Astrocyte of the hippocampus (primary cell): ENCODE measurements at regions not wholly inside any gene's neighbourhood (a gene's known extent, or its start where the extent isn't known, plus 50 kb on each side); places are given as distances from the start of the nearest gene placed in this dataset.

Experiments
- DNase-seq: peaks from one replicate; pipeline ENCODE4 v3.0.0; 2011; ENCODE audit warnings: low read depth, low spot score

DNA sequence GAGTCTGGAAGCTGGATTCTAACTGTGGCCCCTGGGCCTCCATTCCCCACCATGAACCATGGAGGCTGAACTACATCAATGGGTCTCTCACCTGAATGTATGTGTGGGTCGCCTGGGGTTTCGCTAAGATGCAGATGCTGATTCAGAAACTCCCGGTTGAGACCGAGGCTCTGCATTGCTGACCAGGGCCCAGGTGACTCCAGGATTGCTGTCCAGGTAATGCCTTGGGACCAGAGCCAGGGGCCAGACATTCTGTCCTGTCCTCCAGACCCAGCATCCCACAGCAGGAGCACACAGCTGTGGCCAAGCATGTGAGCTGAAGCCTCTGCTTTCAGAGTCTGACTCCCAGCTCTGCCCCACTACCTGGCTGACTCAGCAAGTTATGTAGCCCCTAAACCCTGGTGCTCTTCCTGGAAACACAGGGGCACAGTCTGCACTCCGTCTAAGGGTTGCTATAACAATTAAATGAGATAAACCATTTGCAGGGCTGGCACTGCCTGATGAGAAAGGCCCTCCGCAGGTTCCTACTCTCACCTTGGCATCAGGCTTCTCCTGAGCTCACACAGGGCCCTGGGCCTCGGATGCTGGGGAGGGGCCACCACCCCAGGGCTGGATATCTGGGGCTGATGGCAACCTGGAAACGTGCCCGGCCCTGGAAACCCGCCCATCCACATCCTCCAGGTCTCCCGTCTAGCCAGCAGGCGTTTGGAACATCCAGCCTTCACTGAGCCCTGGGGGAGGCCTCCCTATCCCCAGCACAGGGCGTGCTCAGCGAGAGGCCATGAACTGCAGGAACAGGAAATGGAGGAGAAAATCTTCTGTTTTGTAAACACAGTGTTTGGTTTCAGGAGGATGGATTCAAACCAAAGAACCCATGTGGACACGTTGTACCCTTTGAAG, 175.7 kb downstream of the DLL1 start:
- DNase-seq = no peak

DNA sequence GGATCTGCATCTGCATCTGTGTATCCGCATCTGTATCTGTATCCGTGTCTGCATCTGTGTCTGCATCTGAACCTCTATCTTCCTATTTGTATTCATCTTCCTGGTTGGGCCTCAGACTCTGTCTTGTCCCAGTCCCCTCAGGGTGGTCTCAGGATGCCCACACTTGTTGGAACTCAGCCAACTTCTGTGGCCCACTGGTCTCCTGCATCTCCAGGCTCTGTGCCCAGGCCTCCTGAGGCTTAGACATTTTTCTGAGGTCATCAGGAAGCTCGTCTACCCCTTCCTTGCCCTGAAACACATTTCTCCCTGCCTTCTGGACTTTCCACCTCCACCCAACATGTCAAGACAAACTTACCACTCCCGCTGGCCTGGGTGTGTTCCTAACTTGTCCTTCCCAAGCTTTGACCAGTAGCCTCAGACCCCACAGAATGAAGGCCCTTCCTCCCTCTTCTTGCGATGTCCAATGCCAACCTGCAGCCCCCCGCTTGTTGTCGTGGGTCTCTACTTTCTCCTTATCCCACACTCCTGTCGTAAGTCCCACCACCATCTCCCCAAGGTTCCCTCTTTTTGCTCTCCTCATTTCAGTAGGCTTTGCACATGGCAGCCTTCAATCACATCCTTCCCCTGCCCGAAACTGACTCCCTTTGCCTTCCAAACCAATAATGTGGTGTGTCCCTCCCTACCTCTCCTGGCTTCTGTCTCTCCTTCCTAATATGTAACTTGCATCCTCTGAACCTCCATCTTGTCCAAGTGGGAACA, 176.5 kb downstream of the DLL1 start:
- no peak for DNase-seq

DNA sequence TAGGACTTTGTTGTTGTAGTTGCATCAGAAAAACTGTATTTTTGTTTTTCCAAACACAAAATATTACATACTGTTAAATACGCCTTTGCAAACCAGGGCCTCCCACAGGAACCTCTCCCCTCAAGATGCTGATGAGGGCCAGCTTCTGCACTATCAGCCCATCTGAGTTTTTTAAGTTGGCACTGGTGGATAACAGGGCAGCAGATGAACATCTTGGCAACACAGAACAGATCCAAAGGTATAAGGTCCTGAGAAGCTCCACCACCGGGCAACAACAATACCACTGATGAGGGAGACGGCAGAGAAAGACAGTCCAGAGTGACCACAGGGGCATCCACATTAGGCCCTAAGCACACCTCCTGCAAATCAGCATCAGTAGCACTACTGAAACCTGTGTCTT, 177.7 kb downstream of the DLL1 start:
- no peak for DNase-seq

DNA sequence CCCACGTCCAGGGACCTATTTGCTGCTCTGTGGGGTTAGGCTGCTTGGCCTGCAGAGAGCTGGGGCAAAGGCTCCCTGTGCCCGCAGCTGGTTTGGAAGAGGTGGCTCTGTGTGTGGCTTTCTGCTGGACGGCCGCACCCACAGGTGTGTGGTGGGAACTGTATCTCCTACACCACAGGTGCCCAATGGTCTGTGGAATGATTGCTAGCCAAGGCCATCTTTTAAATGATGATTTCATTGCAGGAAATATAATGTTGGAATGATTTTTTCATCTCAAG, 178.4 kb downstream of the DLL1 start:
- no peak for DNase-seq

DNA sequence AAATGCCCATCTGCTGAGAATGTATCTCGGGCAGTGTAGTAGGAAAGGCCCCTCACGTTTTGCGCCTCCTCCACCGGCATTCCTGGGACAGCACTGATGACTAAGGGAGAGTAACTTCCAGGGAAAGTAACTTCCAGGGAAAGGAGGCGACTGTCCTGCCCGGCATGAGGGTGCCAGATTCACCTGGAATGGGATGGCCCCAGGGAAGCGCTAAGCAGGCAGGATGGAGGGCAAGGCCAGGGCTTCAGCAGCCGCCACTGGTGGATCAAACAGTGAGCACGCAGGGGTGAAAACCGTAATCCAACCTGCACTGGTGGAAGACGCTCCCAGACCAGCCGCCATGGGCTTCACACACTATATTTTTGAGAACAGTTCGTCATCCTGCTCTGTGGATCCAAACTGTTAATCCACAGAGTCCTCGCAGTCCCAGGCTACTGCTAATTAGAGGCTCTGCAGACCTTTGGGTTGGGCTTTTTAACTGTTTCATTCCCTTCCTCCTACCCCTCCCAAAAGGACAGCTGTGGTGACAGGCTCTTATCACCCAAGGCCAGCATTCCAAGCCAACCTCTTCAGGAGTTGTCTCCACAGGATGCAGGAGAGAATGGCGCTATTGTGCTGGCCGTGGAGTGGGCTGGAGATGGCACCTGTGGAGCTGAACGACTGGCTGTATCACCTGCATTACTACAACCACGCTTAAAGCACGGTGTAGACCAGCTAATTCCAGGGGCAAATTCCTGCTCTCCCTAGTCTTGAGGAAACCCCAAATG, 178.9 kb downstream of the DLL1 start:
- DNase-seq = no peak

DNA sequence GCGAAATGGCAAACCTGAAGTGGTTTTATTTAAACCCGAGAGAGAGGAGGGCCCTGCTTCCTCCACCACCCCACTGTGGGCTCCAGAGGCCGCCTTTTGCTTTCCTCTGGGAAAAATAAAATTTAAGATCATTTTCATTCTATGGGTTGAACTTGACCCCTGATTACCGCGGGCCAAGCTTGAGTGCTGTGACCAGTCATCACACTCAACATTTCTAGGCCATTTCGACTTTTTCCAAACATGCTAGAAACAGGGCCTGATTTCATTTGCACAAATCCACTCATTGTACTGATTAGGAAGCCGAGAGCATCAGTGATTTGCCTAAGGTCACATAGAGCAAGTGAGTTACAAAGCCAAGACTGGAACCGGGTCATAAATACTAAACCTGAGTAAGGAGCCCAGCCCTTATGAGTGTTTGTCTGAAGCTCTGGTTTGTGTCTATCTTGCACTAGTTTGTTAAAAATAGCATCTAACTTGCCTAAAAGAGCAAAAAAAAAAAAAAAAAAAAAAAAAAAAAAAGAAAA, 179.7 kb downstream of the DLL1 start:
- no peak for DNase-seq

DNA sequence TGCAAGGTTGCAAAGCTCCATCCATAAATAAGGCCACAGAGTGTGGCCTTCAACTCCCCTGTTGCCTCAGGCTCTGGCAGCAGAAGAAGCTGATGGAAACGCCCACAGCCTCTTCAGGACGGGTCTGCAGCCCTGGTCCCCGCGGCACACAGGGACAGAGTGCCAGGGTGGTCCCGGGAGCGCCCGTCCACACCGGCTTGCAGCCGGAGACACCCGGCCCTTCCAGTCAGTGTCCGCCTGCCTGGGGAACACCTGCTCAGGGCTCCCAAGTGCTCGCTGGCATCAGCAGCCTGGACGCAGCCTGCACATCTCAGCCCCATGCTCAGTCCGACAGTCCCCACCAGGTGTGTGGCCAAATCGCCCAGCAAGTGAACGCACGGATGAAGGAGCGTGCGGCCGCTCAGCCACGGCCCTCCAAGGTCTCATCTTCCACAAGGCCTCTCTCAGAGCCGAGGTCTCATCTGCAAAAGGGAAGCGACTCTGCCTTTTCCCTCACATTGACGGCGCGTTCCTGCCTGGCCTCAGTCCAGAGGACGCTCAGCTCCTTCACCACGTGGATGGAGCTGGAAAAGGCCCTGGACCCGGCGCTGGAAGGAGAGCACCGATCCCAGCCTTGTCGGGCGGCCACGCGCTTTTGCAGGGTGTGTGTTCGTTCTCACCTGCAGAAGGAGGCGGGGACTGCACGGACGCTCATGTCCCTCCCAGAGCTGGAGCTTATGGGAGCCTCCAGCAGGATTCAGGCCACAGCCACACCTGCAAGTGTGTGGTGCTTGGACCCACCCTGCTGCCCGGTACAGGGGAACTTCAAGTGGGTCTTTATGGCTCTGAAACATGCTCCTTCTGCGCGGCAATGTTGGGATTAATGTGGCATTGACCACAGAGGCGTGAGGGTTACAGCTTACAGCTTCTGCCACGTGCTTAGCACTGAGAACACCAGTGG, 180.4 kb downstream of the DLL1 start:
- no peak for DNase-seq

DNA sequence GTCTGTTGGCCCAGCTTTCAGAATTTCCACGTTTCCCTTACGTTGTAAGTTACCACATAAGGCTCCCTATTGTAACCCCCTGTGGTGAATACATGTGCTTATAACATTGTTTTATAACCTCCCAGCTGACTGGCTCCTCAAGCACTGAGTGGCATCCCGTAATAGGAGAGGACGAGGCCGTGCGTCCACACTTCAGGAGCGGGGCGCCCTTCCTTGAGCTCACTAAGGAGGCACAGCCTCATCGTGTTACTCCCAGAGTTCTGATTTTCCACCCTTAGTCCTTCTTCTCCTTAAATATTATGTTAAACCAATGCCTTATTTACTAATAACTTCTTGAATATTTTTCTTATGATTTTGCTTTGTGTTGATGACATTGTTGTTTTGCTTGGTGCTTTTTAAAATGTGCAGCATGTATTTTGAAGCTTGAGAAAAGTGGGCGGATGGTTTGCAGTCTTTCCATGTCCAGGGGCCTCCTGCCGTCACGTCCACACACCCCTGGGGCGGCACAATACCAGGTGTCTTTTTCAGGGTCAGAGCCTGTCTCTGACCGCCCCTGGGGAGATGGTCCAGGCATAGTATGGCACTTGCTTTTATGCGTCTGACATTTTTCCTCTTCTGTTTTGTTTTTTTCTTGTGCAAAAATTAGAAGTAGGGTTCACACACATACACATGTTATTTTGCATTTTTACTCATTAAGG, 181.8 kb downstream of the DLL1 start:
- no peak for DNase-seq

DNA sequence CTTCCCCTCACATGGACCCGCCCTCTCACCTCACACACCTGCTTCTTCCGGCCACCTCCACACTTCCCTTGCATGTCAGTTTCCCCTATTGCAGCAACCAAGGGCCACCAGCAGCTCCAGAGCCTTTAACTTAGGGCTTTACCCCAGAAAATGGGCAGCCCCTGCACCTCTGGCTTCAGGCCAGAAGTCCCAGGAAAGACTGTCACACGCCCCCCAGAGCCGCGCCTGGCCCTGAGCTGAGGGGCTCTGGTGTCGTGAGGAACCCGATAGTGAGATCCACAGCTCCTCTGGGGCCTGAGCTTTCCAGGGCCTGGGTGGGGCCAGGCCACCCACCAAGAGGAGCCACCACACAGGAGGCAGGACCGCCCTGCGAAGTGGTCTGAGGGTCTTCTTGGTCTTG, 182.4 kb downstream of the DLL1 start:
- DNase-seq = no peak

DNA sequence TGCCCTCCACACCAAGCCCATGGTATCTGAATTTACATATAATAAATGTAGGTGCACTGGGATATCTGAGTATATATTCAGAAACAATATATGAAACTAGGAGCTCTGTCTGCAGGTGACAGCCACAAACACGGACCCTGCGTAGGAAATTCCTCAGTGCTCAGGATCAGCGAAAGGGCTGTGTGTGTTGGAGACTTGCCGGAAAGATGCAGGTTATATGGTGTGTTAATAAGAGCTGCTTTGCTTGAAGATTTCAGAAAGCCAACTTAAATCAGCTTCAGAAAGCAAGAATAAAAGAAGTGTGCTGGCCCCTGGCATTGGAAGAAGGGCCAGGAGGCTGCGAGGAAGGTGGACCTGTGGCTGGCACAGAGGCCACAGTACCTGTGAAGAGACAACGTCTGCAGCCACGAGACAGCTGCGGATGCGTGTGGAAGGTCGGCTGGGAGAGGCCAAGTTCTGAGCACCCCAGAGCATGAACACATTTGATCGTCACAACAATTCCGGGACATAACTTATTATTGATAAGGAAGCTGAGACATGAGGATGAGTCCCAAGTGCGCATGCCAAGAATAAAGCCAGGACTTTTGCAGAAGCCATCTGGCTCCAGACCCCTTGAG, 183.2 kb downstream of the DLL1 start:
- no peak for DNase-seq

DNA sequence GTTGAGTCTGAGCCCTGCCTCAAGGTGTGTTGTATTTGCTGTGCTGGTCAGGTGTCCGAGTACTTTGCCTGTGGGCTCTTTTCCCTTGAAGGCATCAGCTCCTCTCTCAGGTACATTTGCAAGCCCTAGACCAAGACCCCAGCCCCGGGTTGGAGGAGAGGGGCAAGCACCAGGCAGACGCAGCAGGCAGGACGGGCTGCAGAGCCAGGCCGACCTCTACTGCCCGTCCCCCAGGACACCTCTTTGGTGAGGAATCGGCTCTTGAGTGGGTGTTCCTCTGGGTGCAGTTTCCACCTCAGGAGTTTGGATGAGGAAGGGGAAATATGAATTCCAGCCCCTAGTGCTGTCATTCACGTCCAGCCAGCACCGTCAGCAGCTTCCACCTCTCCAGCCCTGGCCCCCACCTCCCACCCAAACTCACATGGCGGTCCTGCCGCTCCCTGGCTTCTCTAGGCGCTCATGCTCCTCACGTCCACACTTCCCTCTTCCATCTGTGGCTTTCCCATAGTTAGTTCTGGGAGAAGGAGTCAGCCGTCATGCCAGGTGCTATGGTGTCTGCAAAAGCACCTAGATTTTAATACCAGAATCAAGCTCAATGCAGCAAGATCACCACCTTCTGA, 183.9 kb downstream of the DLL1 start:
- DNase-seq = no peak

DNA sequence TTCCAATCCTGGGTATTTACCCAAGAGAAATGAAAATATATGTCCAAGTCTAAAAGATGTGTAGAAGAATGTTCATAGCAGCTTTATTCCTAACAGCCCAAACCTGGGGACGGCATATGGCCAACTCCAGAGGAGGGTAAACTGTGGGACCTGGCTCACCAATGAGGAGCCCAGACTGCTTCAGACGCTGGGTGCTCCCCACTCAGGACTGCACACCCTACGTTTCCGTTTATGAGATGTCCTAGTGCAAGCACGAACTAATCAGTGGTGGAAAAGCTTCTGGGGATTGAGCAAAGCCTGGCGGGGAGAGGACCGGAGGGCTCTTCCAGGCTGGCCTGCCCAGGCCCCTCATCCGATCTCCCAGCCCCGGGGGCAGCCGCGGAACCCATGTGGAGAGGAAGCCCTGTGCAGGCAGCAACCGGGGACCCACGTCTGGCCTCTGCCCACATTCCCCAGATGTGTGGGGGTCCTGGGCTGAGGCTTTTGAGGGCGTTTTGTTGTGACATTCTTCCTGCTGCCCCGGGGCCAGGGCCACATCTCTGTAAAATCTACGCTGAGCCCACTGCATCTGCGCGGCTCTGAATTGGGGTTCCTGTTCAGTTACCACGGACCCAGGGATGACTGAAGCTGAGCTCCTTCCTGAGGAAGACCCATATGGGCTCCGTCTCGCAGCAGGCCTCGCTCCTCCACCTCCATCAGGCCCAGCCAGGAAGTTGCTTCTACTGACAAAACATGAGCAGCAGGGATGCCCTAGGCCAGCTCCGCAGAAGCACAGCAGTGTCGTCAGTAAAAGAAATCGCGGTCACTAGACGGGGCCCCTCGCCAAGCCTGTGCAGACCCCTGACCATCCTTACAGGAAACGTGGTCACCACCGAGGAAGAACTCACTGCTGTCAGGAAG, 188.0 kb downstream of the DLL1 start:
- DNase-seq = no peak

DNA sequence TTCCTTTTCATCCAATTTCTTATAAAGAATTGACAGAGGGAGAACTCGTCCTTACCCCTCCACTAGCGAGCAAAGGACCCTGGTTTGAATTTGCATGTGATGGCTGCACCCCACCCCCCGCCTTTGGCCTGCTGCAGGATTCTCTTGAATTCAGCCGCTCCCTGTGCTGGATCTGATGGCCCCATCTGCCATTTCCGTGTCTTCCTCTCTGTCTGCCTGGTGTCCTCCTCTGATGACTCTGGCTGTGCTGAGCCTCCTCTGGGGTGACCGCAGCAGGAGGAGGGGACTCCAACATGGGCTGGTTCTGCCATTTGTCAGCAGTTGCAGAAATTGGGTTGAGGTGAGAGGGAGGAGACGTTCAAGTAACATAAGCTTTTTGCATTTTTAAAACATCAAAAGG, 188.8 kb downstream of the DLL1 start:
- DNase-seq = no peak

DNA sequence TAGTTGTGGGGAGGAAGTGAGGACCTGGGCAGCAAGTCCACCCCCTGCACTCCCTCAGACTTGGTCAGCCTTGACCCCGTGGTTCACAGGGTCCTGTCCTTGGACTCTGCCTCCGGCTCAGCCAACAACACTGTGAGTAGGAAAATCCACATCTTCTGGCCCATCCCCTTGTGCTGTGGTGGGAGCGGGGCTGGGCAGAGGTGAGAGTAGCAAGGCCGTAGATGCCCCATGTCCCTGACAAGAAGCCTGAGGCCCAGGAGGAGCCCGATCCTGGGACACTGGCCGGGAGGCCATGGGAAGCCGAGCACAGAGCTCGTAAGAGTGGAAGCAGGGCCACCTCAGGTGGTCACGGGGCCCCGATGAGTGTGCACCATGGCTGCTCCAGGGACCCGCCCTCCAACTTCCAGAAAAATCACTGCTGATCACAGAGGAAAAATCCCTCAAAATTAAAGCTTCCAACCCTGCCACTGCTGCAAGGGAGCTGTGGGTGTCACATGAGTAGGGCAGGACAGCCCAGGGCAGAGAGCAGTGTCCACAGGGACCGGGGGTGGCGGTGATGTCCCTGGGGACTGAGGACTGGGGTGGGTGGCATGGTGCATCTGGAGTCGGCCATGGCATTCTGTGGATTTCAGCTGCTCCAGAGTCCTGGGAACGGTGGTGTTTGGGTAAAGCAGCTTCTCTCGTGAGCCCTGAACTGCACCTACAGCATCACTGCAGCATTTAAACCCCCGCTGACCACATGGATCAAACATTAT, 189.4 kb downstream of the DLL1 start:
- no peak for DNase-seq

DNA sequence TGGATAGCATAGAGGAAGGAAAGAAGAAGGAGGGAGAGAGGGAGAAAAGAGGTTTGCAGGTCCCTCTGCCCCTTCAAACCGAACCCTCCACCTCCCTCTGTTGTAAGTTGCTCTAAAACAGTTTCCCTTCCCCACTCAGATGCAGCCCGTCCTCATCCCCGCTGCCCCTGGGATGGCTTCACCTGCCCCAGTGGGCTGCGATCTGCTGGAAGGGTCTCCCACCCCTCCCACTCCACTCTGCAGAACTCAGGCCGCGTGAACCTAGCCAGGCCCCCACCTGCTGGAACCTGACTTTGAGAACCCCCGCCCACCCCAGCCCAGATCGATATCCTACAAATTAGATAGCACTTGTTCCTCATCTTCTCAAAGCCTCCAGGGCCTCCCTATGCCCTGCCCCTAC, 190.8 kb downstream of the DLL1 start:
- DNase-seq = no peak

DNA sequence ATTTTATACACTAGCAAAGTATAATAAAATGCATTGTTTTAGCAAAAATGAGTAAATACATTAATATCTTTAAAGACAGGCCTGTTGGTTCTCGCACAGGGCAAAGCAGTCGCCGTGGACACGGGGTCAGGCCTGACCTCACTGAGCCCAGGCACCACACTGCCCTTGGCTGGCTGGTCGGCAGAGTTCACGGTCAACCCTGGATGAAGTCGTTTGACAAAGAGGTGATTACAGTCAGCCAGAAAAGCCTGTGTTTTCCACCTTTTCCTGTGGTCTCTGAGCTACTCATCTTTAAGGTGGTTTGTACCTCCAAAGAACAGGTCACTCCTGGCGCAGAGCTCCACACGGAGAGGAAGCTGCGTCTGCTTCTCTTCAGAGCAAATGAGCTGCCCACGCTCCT, 191.5 kb downstream of the DLL1 start:
- DNase-seq = no peak

DNA sequence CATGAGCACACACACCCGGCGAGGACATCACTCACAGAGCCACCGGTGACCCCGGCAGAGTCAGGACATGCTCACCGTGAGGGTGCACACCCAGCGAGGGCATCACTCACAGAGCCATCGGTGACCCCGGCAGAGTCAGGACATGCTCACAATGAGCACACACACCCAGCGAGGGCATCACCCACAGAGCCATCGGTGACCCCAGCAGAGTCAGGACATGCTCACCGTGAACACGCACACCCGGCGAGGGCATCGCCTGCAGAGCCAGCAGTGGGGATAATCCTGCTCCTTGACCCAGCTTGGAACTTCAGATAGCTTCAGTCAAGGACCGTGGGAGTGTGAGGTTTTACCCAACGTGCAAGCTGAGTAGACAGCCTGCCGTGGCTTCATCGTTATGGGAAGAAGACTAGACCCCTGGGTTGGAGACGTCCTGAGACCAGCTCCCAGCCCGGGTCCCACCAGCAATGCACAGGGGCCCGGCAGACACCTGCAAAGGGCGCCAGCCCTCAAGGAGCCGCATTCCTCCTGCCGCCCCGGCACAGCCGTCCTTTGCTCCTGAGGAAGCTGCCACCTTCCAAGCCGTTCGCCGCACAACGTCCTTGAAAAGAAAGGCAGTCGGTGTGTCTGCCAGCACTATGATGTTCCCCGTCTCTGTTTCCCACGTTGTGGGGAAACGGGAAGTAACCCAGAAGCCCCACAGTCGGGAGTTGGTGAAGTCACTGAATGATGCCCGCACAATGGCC, 192.3 kb downstream of the DLL1 start:
- no peak for DNase-seq
